ENCODE measurements at regions not wholly inside any gene's neighbourhood (a gene's known extent, or its start where the extent isn't known, plus 50 kb on each side); places are given as distances from the start of the nearest gene placed in this dataset.

GRCh38 chr10:78737883-78738856 is 330.6 kb upstream of the ZMIZ1 start:
- H3K36me3 Mint-ChIP-seq: no peaks in the 10 kb centered on the region
- ATAC-seq (ENCODE audit: low read depth) (no peak), DNase-seq (no peak)
- peaks cover 17% of the 10 kb centered on the region for H3K4me1 Mint-ChIP-seq
- POLR2A ChIA-PET: no interaction called here
- no peak overlapping the region for H3K27ac Mint-ChIP-seq
- no peaks in the 10 kb centered on the region for H3K9me3 Mint-ChIP-seq
- H3K27me3 Mint-ChIP-seq: peaks cover 5% of the 10 kb centered on the region
- H3K4me3 Mint-ChIP-seq: no peak overlapping the region

GRCh38 chr10:78738861-78739260 is 329.9 kb upstream of the ZMIZ1 start:
- H3K36me3 Mint-ChIP-seq: no peaks in the 10 kb centered on the region
- no peak for DNase-seq
- H3K4me3 Mint-ChIP-seq: no peak overlapping the region
- peaks cover 21% of the 10 kb centered on the region for H3K4me1 Mint-ChIP-seq
- ATAC-seq (ENCODE audit: low read depth): no peak
- POLR2A ChIA-PET: no interaction called here
- peaks cover 5% of the 10 kb centered on the region for H3K27me3 Mint-ChIP-seq
- H3K9me3 Mint-ChIP-seq: no peaks in the 10 kb centered on the region
- H3K27ac Mint-ChIP-seq: no peak overlapping the region

GRCh38 chr10:78739444-78740053 is 329.2 kb upstream of the ZMIZ1 start:
- POLR2A ChIA-PET: no interaction called here
- no peak for DNase-seq
- H3K9me3 Mint-ChIP-seq: no peaks in the 10 kb centered on the region
- H3K36me3 Mint-ChIP-seq: no peaks in the 10 kb centered on the region
- peaks cover 21% of the 10 kb centered on the region for H3K4me1 Mint-ChIP-seq
- H3K27ac Mint-ChIP-seq: no peak overlapping the region
- H3K4me3 Mint-ChIP-seq: no peak overlapping the region
- no peak for ATAC-seq (ENCODE audit: low read depth)
- H3K27me3 Mint-ChIP-seq: peaks cover 9% of the 10 kb centered on the region

- POLR2A ChIA-PET: no interaction called here
- H3K9me3 Mint-ChIP-seq: no peaks in the 10 kb centered on the region
- H3K4me3 Mint-ChIP-seq: no peak overlapping the region
- peaks cover 21% of the 10 kb centered on the region for H3K4me1 Mint-ChIP-seq
- DNase-seq: no peak
- H3K27me3 Mint-ChIP-seq: peaks cover 5% of the 10 kb centered on the region
- no peaks in the 10 kb centered on the region for H3K36me3 Mint-ChIP-seq
- no peak overlapping the region for H3K27ac Mint-ChIP-seq
- no peak for ATAC-seq (ENCODE audit: low read depth)
Measured at GRCh38 chr10:78740976-78741915, 327.5 kb upstream of the ZMIZ1 start.

- H3K36me3 Mint-ChIP-seq: no peaks in the 10 kb centered on the region
- H3K27ac Mint-ChIP-seq: no peak overlapping the region
- H3K9me3 Mint-ChIP-seq: no peaks in the 10 kb centered on the region
- peaks cover 21% of the 10 kb centered on the region for H3K4me1 Mint-ChIP-seq
- POLR2A ChIA-PET: no interaction called here
- ATAC-seq (ENCODE audit: low read depth) (no peak), DNase-seq (no peak)
- H3K27me3 Mint-ChIP-seq: peaks cover 5% of the 10 kb centered on the region
- H3K4me3 Mint-ChIP-seq: no peak overlapping the region
Measured at GRCh38 chr10:78742406-78742729, 326.4 kb upstream of the ZMIZ1 start.

- Mint-ChIP-seq H3K9me3 (no peaks in the 10 kb centered on the region), H3K4me3 (peak overlapping the region; percentile 17), H3K4me1 (peaks cover 21% of the 10 kb centered on the region), H3K36me3 (no peaks in the 10 kb centered on the region), H3K27ac (no peak overlapping the region), H3K27me3 (peaks cover 5% of the 10 kb centered on the region)
- DNase-seq (peak; percentile 54), ATAC-seq (ENCODE audit: low read depth) (peak; percentile 78)
- POLR2A ChIA-PET: no interaction called here
Measured at GRCh38 chr10:78742730-78743615, 325.8 kb upstream of the ZMIZ1 start.

GRCh38 chr10:78744056-78744455 is 324.7 kb upstream of the ZMIZ1 start:
- POLR2A ChIA-PET: no interaction called here
- peaks cover 7% of the 10 kb centered on the region for H3K27me3 Mint-ChIP-seq

GRCh38 chr10:78744491-78745090 is 324.2 kb upstream of the ZMIZ1 start:
- H3K36me3 Mint-ChIP-seq: no peaks in the 10 kb centered on the region
- H3K4me1 Mint-ChIP-seq: peaks cover 21% of the 10 kb centered on the region
- POLR2A ChIA-PET: no interaction called here
- ATAC-seq (ENCODE audit: low read depth) (no peak), DNase-seq (no peak)
- no peaks in the 10 kb centered on the region for H3K9me3 Mint-ChIP-seq
- no peak overlapping the region for H3K4me3 Mint-ChIP-seq
- peaks cover 5% of the 10 kb centered on the region for H3K27me3 Mint-ChIP-seq
- H3K27ac Mint-ChIP-seq: no peak overlapping the region

More at GRCh38 chr10:78744056-78744455, 324.7 kb upstream of the ZMIZ1 start:
- Mint-ChIP-seq H3K4me3 (no peak overlapping the region), H3K9me3 (no peaks in the 10 kb centered on the region), H3K4me1 (peaks cover 21% of the 10 kb centered on the region), H3K36me3 (no peaks in the 10 kb centered on the region), H3K27ac (no peak overlapping the region)
- ATAC-seq (ENCODE audit: low read depth) (no peak), DNase-seq (no peak)

- POLR2A ChIA-PET: no interaction called here
- no peaks in the 10 kb centered on the region for H3K36me3 Mint-ChIP-seq
- DNase-seq: no peak
- H3K27me3 Mint-ChIP-seq: peaks cover 5% of the 10 kb centered on the region
- no peak overlapping the region for H3K27ac Mint-ChIP-seq
- ATAC-seq (ENCODE audit: low read depth): no peak
- peaks cover 23% of the 10 kb centered on the region for H3K4me1 Mint-ChIP-seq
- no peak overlapping the region for H3K4me3 Mint-ChIP-seq
- no peaks in the 10 kb centered on the region for H3K9me3 Mint-ChIP-seq
Measured at GRCh38 chr10:78745441-78745840, 323.3 kb upstream of the ZMIZ1 start.

GRCh38 chr10:78746155-78746763 is 322.5 kb upstream of the ZMIZ1 start:
- ATAC-seq (ENCODE audit: low read depth) (no peak), DNase-seq (no peak)
- peaks cover 5% of the 10 kb centered on the region for H3K27me3 Mint-ChIP-seq
- peaks cover 21% of the 10 kb centered on the region for H3K4me1 Mint-ChIP-seq
- no peak overlapping the region for H3K4me3 Mint-ChIP-seq
- no peaks in the 10 kb centered on the region for H3K36me3 Mint-ChIP-seq
- POLR2A ChIA-PET: no interaction called here
- no peak overlapping the region for H3K27ac Mint-ChIP-seq
- H3K9me3 Mint-ChIP-seq: no peaks in the 10 kb centered on the region

GRCh38 chr10:78747401-78748234 is 321.1 kb upstream of the ZMIZ1 start:
- DNase-seq: no peak
- POLR2A ChIA-PET: no interaction called here
- peaks cover 13% of the 10 kb centered on the region for H3K4me1 Mint-ChIP-seq

GRCh38 chr10:78748235-78748533 is 320.6 kb upstream of the ZMIZ1 start:
- peaks cover 7% of the 10 kb centered on the region for H3K4me1 Mint-ChIP-seq
- DNase-seq (no peak), ATAC-seq (ENCODE audit: low read depth) (no peak)
- no peaks in the 10 kb centered on the region for H3K9me3 Mint-ChIP-seq
- H3K36me3 Mint-ChIP-seq: no peaks in the 10 kb centered on the region
- H3K27me3 Mint-ChIP-seq: peaks cover 13% of the 10 kb centered on the region
- no peak overlapping the region for H3K4me3 Mint-ChIP-seq
- H3K27ac Mint-ChIP-seq: no peak overlapping the region
- POLR2A ChIA-PET: no interaction called here

More at GRCh38 chr10:78747401-78748234, 321.1 kb upstream of the ZMIZ1 start:
- Mint-ChIP-seq H3K9me3 (no peaks in the 10 kb centered on the region), H3K27ac (no peak overlapping the region), H3K4me3 (no peak overlapping the region), H3K27me3 (peaks cover 13% of the 10 kb centered on the region), H3K36me3 (no peaks in the 10 kb centered on the region)
- no peak for ATAC-seq (ENCODE audit: low read depth)
